Pancreas (tissue), 10 donors: ENCODE measurements at regions not wholly inside any gene's neighbourhood (a gene's known extent, or its start where the extent isn't known, plus 50 kb on each side); places are given as distances from the start of the nearest gene placed in this dataset.

Experiments
- ATAC-seq, 4 donors: fragments of 200-7000 bp; cut with Tn5 transposase; one replicate each; pipeline versions ENCODE4 v1.8.0 to v1.9.1; 2020; ENCODE audit warnings: mild to moderate bottlenecking in 4 of 4, moderate library complexity in 4 of 4
- DNase-seq, 6 donors: peaks; one replicate each; pipeline ENCODE4 v3.0.0-alpha.2; 2020
- FAIRE-seq: peaks from 2 replicates; lab custom pipeline; 2012; peaks lifted over from hg19 to GRCh38; lab: Jason Lieb, UNC
- H3K27ac ChIP-seq, 4 donors: fragments of 200-600 bp; sonication (generic); 1 replicate in 3 of 4; 2 replicates in 1 of 4; pipeline versions ENCODE4 v1.5.0 to v1.8.0; 2020
- H3K27me3 ChIP-seq, 4 donors: fragments of 200-600 bp; one replicate each; pipeline ENCODE4 v1.8.0; 2021
- H3K36me3 ChIP-seq, 3 donors: fragments of 200-600 bp; sonication (generic) in 1 of 3; one replicate each; pipeline versions ENCODE4 v1.5.0 to v1.8.0; 2020 to 2021
- H3K4me1 ChIP-seq, 3 donors: fragments of 200-600 bp; one replicate each; pipeline ENCODE4 v1.8.0; 2021
- H3K4me3 ChIP-seq, 4 donors: fragments of 200-600 bp; sonication (generic) in 2 of 4; one replicate each; pipeline versions ENCODE4 v1.5.0 to v1.8.0; 2020 to 2021
- H3K9me3 ChIP-seq, 4 donors: fragments of 200-600 bp; one replicate each; pipeline ENCODE4 v1.8.0; 2021
- CTCF ChIP-seq, 4 donors: fragments of 200-600 bp; sonication (generic) in 3 of 4; IDR thresholded peaks; one replicate each; pipeline versions ENCODE4 v1.5.0 to v1.8.0; 2021; ENCODE audit warnings: antibody characterized with exemption in 4 of 4
- WGBS, 2 donors: extraction: QIAGEN DNeasy Blood & Tissue Kit; methylation state at CpG; one replicate each; pipeline ENCODE4 v1.1.7; 2013; 5-methylcytosine and 5-hydroxymethylcytosine counted together
- intact Hi-C, 3 donors: fragments of 100-400 bp; cut with DNase I; formaldehyde crosslinking; loops; one replicate each; pipeline versions ENCODE4 v1.11.1 to v1.14.2; 2022
- donor health status: healthy with polysubstance abuse.
- donor health status: DM: no; HTN: no; CAD: no; lungs with moderate emphysema.
- donor health status: DM: no; HTN: no; CAD: no.
- donor health status: control.
- donor health status: control.
- donor health status: Bipolar disorder and iron deficiency.
- donor health status: DM: yes; HTN: yes; CAD: no.
- donor health status: DM: no; HTN: no; CAD: no.
- donor health status: DM: no; HTN: no; CAD: no.
- donor health status: DM: yes; HTN: yes; CAD: no.

GRCh38 chr12:128008341-128008740 lies 258.6 kb upstream of the TMEM132C start:
- DNase-seq (no peak), ATAC-seq (no peak), FAIRE-seq (no peak)
- Histone ChIP-seq H3K27me3 (no peaks in the 10 kb centered on the region), H3K4me1 (no peaks in the 10 kb centered on the region), H3K9me3 (no peaks in the 10 kb centered on the region), H3K36me3 (no peaks in the 10 kb centered on the region), H3K4me3 (no peak overlapping the region), H3K27ac (no peak overlapping the region)
- WGBS, 2 donors = 52 to 58% methylated on average over 3 of the region's 3 CpGs
- no peak for TF ChIP-seq CTCF (IDR thresholded peaks at IDR 0.05)
- intact Hi-C loops = no loop called here

- no peak for FAIRE-seq
- 45 to 46% methylated on average over 8 of the region's 8 CpGs for WGBS, 2 donors
- no peak for TF ChIP-seq CTCF (IDR thresholded peaks at IDR 0.05)
Observed at GRCh38 chr12:128009108-128009507, 257.9 kb upstream of the TMEM132C start.

GRCh38 chr12:128012110-128012509 lies 254.9 kb upstream of the TMEM132C start:
- TF ChIP-seq CTCF (IDR thresholded peaks at IDR 0.05) = no peak
- Histone ChIP-seq H3K9me3 (no peaks in the 10 kb centered on the region), H3K27me3 (peaks cover 0 to 5% (median 0%) of the 10 kb centered on the region in 4 donors), H3K27ac (no peak overlapping the region), H3K36me3 (no peaks in the 10 kb centered on the region), H3K4me1 (no peaks in the 10 kb centered on the region), H3K4me3 (no peak overlapping the region)
- intact Hi-C loops = no loop called here
- ATAC-seq (no peak), DNase-seq (no peak), FAIRE-seq (no peak)

More at GRCh38 chr12:128009108-128009507, 257.9 kb upstream of the TMEM132C start:
- Histone ChIP-seq H3K36me3 (no peaks in the 10 kb centered on the region), H3K9me3 (no peaks in the 10 kb centered on the region), H3K27ac (no peak overlapping the region), H3K4me1 (no peaks in the 10 kb centered on the region), H3K4me3 (no peak overlapping the region), H3K27me3 (no peaks in the 10 kb centered on the region)
- no peak for DNase-seq
- intact Hi-C loops = no loop called here
- no peak for ATAC-seq

GRCh38 chr12:128015276-128015675 lies 251.7 kb upstream of the TMEM132C start:
- WGBS, 2 donors = 43 to 55% methylated on average over 3 of the region's 3 CpGs
- TF ChIP-seq CTCF (IDR thresholded peaks at IDR 0.05) = no peak
- H3K4me3 ChIP-seq = no peak overlapping the region
- no peaks in the 10 kb centered on the region for H3K9me3 ChIP-seq
- DNase-seq (no peak), FAIRE-seq (no peak), ATAC-seq (no peak)
- no peak overlapping the region for H3K27ac ChIP-seq
- no peaks in the 10 kb centered on the region for H3K4me1 ChIP-seq
- intact Hi-C loops = no loop called here
- no peaks in the 10 kb centered on the region for H3K36me3 ChIP-seq
- H3K27me3 ChIP-seq = peaks cover 0 to 5% (median 0%) of the 10 kb centered on the region in 4 donors

- no peaks in the 10 kb centered on the region for H3K36me3 ChIP-seq
- H3K27me3 ChIP-seq = peaks cover 0 to 8% (median 0%) of the 10 kb centered on the region in 4 donors
- H3K4me1 ChIP-seq = no peaks in the 10 kb centered on the region
- no peak overlapping the region for H3K27ac ChIP-seq
- no peak for TF ChIP-seq CTCF (IDR thresholded peaks at IDR 0.05)
- H3K9me3 ChIP-seq = no peaks in the 10 kb centered on the region
- DNase-seq (no peak), ATAC-seq (no peak), FAIRE-seq (no peak)
- intact Hi-C loops = no loop called here
- H3K4me3 ChIP-seq = no peak overlapping the region
- WGBS, 2 donors = 60 to 71% methylated on average over 10 of the region's 10 CpGs
Observed at GRCh38 chr12:128018067-128018466, 248.9 kb upstream of the TMEM132C start.
